Neutrophil (primary cell): ENCODE measurements at regions not wholly inside any gene's neighbourhood (a gene's known extent, or its start where the extent isn't known, plus 50 kb on each side); places are given as distances from the start of the nearest gene placed in this dataset.

ENCODE experiments used
- H3K27ac ChIP-seq: fragments of 200-600 bp; sonication (generic); 2 replicates; pipeline ENCODE4 v1.5.1; 2016; ENCODE audit warnings: mild to moderate bottlenecking, moderate library complexity
- H3K27me3 ChIP-seq: fragments of 200-600 bp; sonication (generic); 2 replicates; pipeline ENCODE4 v1.6.0; 2016; ENCODE audit warnings: mild to moderate bottlenecking
- H3K36me3 ChIP-seq: fragments of 200-600 bp; sonication (generic); 2 replicates; pipeline ENCODE4 v1.5.1; 2017
- H3K4me1 ChIP-seq, 2 experiments: fragments of 200-600 bp in 1 of 2; sonication (generic) in 1 of 2; 1 replicate in 1 of 2; 2 replicates in 1 of 2; pipeline versions ENCODE4 v1.5.1 to v1.6.1; 2013 to 2016; ENCODE audit warnings: low read depth in 1 of 2, low read length in 1 of 2, mild to moderate bottlenecking in 1 of 2, moderate library complexity in 1 of 2; ENCODE audit not compliant: control insufficient read depth in 1 of 2, insufficient read depth in 1 of 2
- H3K4me3 ChIP-seq, 2 experiments: fragments of 200-600 bp in 1 of 2; sonication (generic) in 1 of 2; 1 replicate in 1 of 2; 2 replicates in 1 of 2; pipeline ENCODE4 v1.5.1; 2013 to 2016; ENCODE audit warnings: low read depth in 1 of 2, low read length in 1 of 2, mild to moderate bottlenecking in 1 of 2, moderate library complexity in 1 of 2
- H3K9me3 ChIP-seq: fragments of 200-600 bp; sonication (generic); 2 replicates; pipeline ENCODE4 v1.5.1; 2016
- TF ChIP-seq, protein P1 (sequence below): fragments of 200-600 bp; sonication (generic); IDR thresholded peaks from 2 replicates; pipeline ENCODE4 v1.5.1; 2016; ENCODE audit warnings: antibody characterized with exemption

- Histone ChIP-seq H3K36me3 (no peaks in the 10 kb centered on the region), H3K9me3 (no peaks in the 10 kb centered on the region), H3K4me3 (no peak overlapping the region), H3K4me1 (peaks cover 6 to 9% of the 10 kb centered on the region in 2 experiments), H3K27ac (no peak overlapping the region), H3K27me3 (no peaks in the 10 kb centered on the region)
- TF ChIP-seq, protein P1, sequence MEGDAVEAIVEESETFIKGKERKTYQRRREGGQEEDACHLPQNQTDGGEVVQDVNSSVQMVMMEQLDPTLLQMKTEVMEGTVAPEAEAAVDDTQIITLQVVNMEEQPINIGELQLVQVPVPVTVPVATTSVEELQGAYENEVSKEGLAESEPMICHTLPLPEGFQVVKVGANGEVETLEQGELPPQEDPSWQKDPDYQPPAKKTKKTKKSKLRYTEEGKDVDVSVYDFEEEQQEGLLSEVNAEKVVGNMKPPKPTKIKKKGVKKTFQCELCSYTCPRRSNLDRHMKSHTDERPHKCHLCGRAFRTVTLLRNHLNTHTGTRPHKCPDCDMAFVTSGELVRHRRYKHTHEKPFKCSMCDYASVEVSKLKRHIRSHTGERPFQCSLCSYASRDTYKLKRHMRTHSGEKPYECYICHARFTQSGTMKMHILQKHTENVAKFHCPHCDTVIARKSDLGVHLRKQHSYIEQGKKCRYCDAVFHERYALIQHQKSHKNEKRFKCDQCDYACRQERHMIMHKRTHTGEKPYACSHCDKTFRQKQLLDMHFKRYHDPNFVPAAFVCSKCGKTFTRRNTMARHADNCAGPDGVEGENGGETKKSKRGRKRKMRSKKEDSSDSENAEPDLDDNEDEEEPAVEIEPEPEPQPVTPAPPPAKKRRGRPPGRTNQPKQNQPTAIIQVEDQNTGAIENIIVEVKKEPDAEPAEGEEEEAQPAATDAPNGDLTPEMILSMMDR = no peak
Measured at GRCh38 chrX:45788941-45789348, 588.3 kb upstream of the DIPK2B start.

GRCh38 chrX:45788315-45788714 lies 587.6 kb upstream of the DIPK2B start:
- Histone ChIP-seq H3K4me3 (no peak overlapping the region), H3K4me1 (peaks cover 7 to 10% of the 10 kb centered on the region in 2 experiments), H3K27me3 (no peaks in the 10 kb centered on the region), H3K9me3 (no peaks in the 10 kb centered on the region), H3K27ac (no peak overlapping the region), H3K36me3 (no peaks in the 10 kb centered on the region)
- TF ChIP-seq, protein P1 = no peak

GRCh38 chrX:45784590-45784989 lies 583.9 kb upstream of the DIPK2B start:
- Histone ChIP-seq H3K9me3 (no peaks in the 10 kb centered on the region), H3K36me3 (no peaks in the 10 kb centered on the region), H3K27me3 (no peaks in the 10 kb centered on the region), H3K4me1 (peaks cover 12 to 19% of the 10 kb centered on the region in 2 experiments), H3K4me3 (no peak overlapping the region), H3K27ac (no peak overlapping the region)
- TF ChIP-seq, protein P1 = no peak

GRCh38 chrX:45783002-45783401 lies 582.3 kb upstream of the DIPK2B start:
- TF ChIP-seq, protein P1 = no peak
- H3K4me3 ChIP-seq = no peak overlapping the region
- no peaks in the 10 kb centered on the region for H3K36me3 ChIP-seq
- H3K9me3 ChIP-seq = no peaks in the 10 kb centered on the region
- H3K27ac ChIP-seq = no peak overlapping the region
- no peaks in the 10 kb centered on the region for H3K27me3 ChIP-seq
- peaks cover 22% of the 10 kb centered on the region in 2 experiments for H3K4me1 ChIP-seq

DNA sequence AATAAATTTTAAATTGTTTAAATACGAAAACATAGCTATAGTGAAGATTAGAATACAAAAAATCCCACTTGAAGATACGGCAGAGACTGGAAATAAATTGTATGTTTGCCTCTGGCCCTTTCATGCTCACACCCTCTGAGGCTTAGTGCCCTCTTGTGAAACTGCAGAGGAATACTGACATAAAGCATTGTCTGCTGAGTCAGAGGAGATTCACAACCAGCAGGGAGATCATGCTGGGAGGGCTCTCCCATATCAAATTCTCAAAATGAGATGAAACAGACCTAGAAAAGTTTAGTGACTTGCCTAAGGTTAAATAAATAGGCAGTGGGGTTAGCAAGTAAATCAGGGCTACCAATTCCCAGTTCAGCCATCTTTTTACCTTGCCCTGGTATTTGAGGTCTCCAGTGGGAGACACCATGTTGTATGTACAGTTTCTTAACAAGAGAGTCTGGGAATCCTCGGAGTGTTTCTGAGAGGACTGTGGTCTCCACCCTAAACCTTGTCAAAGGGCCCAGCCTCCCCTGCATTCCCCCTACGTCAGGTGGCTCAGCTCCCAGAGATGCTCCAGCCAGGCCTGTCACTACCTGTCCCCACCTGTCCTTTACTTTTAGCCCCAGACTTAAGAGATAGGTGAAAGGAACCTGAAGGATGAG lies 581.4 kb upstream of the DIPK2B start:
- H3K27me3 ChIP-seq = no peaks in the 10 kb centered on the region
- no peak overlapping the region for H3K27ac ChIP-seq
- no peaks in the 10 kb centered on the region for H3K36me3 ChIP-seq
- TF ChIP-seq, protein P1 = no peak
- H3K4me1 ChIP-seq = peaks cover 28 to 32% of the 10 kb centered on the region in 2 experiments
- no peaks in the 10 kb centered on the region for H3K9me3 ChIP-seq
- no peak overlapping the region for H3K4me3 ChIP-seq
